ENCODE measurements at regions not wholly inside any gene's neighbourhood (a gene's known extent, or its start where the extent isn't known, plus 50 kb on each side); places are given as distances from the start of the nearest gene placed in this dataset.

- TF ChIP-seq EZH2 (IDR thresholded peaks at IDR 0.05; ENCODE audit: insufficient read depth, poor library complexity, severe bottlenecking) (no peak), EZH2phosphoT487 (IDR thresholded peaks at IDR 0.05; ENCODE audit: insufficient read depth, low read depth) (no peak)
Observed at GRCh38 chr4:35565640-35566039, 678.7 kb downstream of the ARAP2 start.
